ENCODE measurements at regions not wholly inside any gene's neighbourhood (a gene's known extent, or its start where the extent isn't known, plus 50 kb on each side); places are given as distances from the start of the nearest gene placed in this dataset.

DNA sequence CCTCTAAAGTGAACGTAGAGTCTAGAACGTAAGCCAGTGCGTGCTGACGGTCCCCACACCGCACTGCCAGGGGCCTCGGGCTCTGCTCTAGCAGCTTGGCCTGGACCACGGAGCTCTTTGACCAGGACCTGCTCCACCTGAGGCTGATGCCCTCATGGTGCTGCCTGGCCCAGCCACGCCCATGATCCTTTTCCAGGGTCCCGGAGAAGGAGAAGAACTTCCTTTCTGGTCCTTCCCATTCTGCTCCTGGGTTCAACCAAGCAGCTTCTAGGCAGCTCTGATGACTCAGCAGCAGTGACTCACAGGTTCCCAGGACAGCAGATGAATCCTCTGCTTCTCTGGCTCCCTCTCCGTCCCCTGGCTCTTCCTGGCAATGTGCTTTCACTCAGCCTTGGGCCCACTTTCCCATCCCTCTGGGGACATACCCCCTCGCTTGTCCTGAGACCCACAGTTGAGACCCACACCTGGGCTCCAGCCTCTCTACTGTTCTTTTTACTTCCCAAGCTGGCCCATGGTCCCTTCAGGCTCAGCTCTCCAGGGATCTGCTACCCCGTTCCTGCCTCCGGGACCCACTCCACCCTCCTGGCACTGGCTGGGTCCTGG, 246.3 kb upstream of the RAB4A start:
- TF ChIP-seq, protein P1, sequence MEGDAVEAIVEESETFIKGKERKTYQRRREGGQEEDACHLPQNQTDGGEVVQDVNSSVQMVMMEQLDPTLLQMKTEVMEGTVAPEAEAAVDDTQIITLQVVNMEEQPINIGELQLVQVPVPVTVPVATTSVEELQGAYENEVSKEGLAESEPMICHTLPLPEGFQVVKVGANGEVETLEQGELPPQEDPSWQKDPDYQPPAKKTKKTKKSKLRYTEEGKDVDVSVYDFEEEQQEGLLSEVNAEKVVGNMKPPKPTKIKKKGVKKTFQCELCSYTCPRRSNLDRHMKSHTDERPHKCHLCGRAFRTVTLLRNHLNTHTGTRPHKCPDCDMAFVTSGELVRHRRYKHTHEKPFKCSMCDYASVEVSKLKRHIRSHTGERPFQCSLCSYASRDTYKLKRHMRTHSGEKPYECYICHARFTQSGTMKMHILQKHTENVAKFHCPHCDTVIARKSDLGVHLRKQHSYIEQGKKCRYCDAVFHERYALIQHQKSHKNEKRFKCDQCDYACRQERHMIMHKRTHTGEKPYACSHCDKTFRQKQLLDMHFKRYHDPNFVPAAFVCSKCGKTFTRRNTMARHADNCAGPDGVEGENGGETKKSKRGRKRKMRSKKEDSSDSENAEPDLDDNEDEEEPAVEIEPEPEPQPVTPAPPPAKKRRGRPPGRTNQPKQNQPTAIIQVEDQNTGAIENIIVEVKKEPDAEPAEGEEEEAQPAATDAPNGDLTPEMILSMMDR (IDR thresholded peaks at IDR 0.05) = no peak
- TF ChIP-seq POLR2A (IDR thresholded peaks at IDR 0.05) = no peak
